Upper lobe of left lung (tissue), 6 donors: ENCODE measurements at regions not wholly inside any gene's neighbourhood (a gene's known extent, or its start where the extent isn't known, plus 50 kb on each side); places are given as distances from the start of the nearest gene placed in this dataset.

Experiments used
- ATAC-seq, 2 donors: fragments of 200-7000 bp; cut with Tn5 transposase; one replicate each; pipeline ENCODE4 v1.9.1; 2022; ENCODE audit warnings: mild to moderate bottlenecking in 2 of 2, moderate library complexity in 2 of 2; ENCODE audit not compliant: low FRiP score in 2 of 2
- DNase-seq, 2 donors: peaks; one replicate each; pipeline ENCODE4 v3.0.0-alpha.2; 2019 to 2020
- H3K27ac ChIP-seq, 4 donors: fragments of 200-600 bp; sonication (generic); one replicate each; pipeline ENCODE4 v1.5.1; 2016 to 2019
- H3K27me3 ChIP-seq, 4 donors: fragments of 200-600 bp; sonication (generic); one replicate each; pipeline ENCODE4 v1.5.1; 2017 to 2019
- H3K36me3 ChIP-seq, 4 donors: fragments of 200-600 bp; sonication (generic); one replicate each; pipeline ENCODE4 v1.5.1; 2016 to 2019
- H3K4me1 ChIP-seq, 4 donors: fragments of 200-600 bp; sonication (generic); one replicate each; pipeline ENCODE4 v1.5.1; 2018 to 2019
- H3K4me3 ChIP-seq, 4 donors: fragments of 200-600 bp; sonication (generic); one replicate each; pipeline ENCODE4 v1.5.1; 2017 to 2019; ENCODE audit warnings: mild to moderate bottlenecking in 2 of 4, moderate library complexity in 1 of 4
- H3K9me3 ChIP-seq, 4 donors: fragments of 200-600 bp; sonication (generic); one replicate each; pipeline ENCODE4 v1.5.1; 2018 to 2019
- CTCF ChIP-seq, 6 experiments: fragments of 450-650 bp in 4 of 6; fragments of 200-600 bp in 2 of 6; sonication (generic) in 2 of 6; IDR thresholded peaks; one replicate each; pipeline ENCODE4 v1.5.1; 2016 to 2019; ENCODE audit warnings: antibody characterized with exemption in 6 of 6
- EP300 ChIP-seq, 4 donors: sonication (generic); formaldehyde crosslinking; IDR thresholded peaks; one replicate each; pipeline ENCODE4 v1.5.1; 2017; ENCODE audit warnings: antibody characterized with exemption in 4 of 4, control low read depth in 2 of 4
- POLR2A ChIP-seq, 4 donors: fragments of 450-650 bp; IDR thresholded peaks; one replicate each; pipeline ENCODE4 v1.5.1; 2016 to 2017; ENCODE audit warnings: antibody characterized with exemption in 4 of 4, mild to moderate bottlenecking in 2 of 4
- POLR2AphosphoS5 ChIP-seq, 2 donors: sonication (generic); formaldehyde crosslinking; IDR thresholded peaks; one replicate each; pipeline ENCODE4 v1.5.1; 2017; ENCODE audit warnings: antibody characterized with exemption in 2 of 2
- WGBS, 2 donors: methylation state at CpG; one replicate each; pipeline ENCODE4 v1.1.5; 2017 to 2018; 5-methylcytosine and 5-hydroxymethylcytosine counted together
- donor health status: DM: no; HTN: no; CAD: no; lungs with moderate emphysema.
- donor health status: DM: no; HTN: yes; CAD: no; lungs with severe emphysema.

GRCh38 chr12:124194893-124195566 lies 99.9 kb upstream of the RFLNA start:
- Histone ChIP-seq H3K36me3 (no peaks in the 10 kb centered on the region), H3K9me3 (peaks cover 0 to 6% (median 0%) of the 10 kb centered on the region in 4 donors), H3K27ac (no peak overlapping the region), H3K27me3 (no peaks in the 10 kb centered on the region), H3K4me1 (no peaks in the 10 kb centered on the region), H3K4me3 (no peak overlapping the region)
- DNase-seq (no peak), ATAC-seq (no peak)
- TF ChIP-seq CTCF (IDR thresholded peaks at IDR 0.05) (no peak), EP300 (IDR thresholded peaks at IDR 0.05) (no peak), POLR2A (IDR thresholded peaks at IDR 0.05) (no peak), POLR2AphosphoS5 (IDR thresholded peaks at IDR 0.05) (no peak)
- 81% methylated on average over 18 of the region's 18 CpGs for WGBS, 2 donors

- ATAC-seq: no peak
- Histone ChIP-seq H3K9me3 (peaks cover 0 to 6% (median 0%) of the 10 kb centered on the region in 4 donors), H3K36me3 (no peaks in the 10 kb centered on the region), H3K27me3 (no peaks in the 10 kb centered on the region), H3K4me3 (no peak overlapping the region), H3K27ac (no peak overlapping the region), H3K4me1 (no peaks in the 10 kb centered on the region)
- WGBS, 2 donors: 52 to 67% methylated on average over 6 of the region's 6 CpGs
- TF ChIP-seq CTCF (IDR thresholded peaks at IDR 0.05) (no peak), EP300 (IDR thresholded peaks at IDR 0.05) (no peak), POLR2A (IDR thresholded peaks at IDR 0.05) (no peak), POLR2AphosphoS5 (IDR thresholded peaks at IDR 0.05) (no peak)
- DNase-seq: no peak
These were observed 99.3 kb upstream of the RFLNA start for GRCh38 chr12:124195567-124195942.

- TF ChIP-seq POLR2AphosphoS5 (IDR thresholded peaks at IDR 0.05): no peak
- TF ChIP-seq EP300 (IDR thresholded peaks at IDR 0.05): no peak
- no peak for TF ChIP-seq CTCF (IDR thresholded peaks at IDR 0.05)
- TF ChIP-seq POLR2A (IDR thresholded peaks at IDR 0.05): no peak
- DNase-seq: no peak
These were observed 98.7 kb upstream of the RFLNA start for GRCh38 chr12:124196236-124196635.

GRCh38 chr12:124201248-124201647 lies 93.6 kb upstream of the RFLNA start:
- ATAC-seq: no peak
- H3K4me3 ChIP-seq: no peak overlapping the region
- H3K4me1 ChIP-seq: no peaks in the 10 kb centered on the region
- no peaks in the 10 kb centered on the region for H3K36me3 ChIP-seq
- no peak for DNase-seq
- H3K27ac ChIP-seq: no peak overlapping the region
- TF ChIP-seq CTCF (IDR thresholded peaks at IDR 0.05) (no peak), EP300 (IDR thresholded peaks at IDR 0.05) (no peak), POLR2AphosphoS5 (IDR thresholded peaks at IDR 0.05) (no peak), POLR2A (IDR thresholded peaks at IDR 0.05) (no peak)
- no peaks in the 10 kb centered on the region for H3K27me3 ChIP-seq
- peaks cover 0 to 8% (median 8%) of the 10 kb centered on the region in 4 donors for H3K9me3 ChIP-seq
- WGBS, 2 donors: 100% methylated on average over 1 of the region's 1 CpG

More at GRCh38 chr12:124196236-124196635, 98.7 kb upstream of the RFLNA start:
- Histone ChIP-seq H3K9me3 (peaks cover 0 to 7% (median 0%) of the 10 kb centered on the region in 4 donors), H3K4me3 (no peak overlapping the region), H3K36me3 (no peaks in the 10 kb centered on the region), H3K27me3 (no peaks in the 10 kb centered on the region), H3K27ac (no peak overlapping the region), H3K4me1 (no peaks in the 10 kb centered on the region)
- no peak for ATAC-seq
- 90 to 100% methylated on average over 3 to 7 of the region's 7 CpGs for WGBS, 2 donors

GRCh38 chr12:124203176-124203575 lies 91.7 kb upstream of the RFLNA start:
- Histone ChIP-seq H3K27me3 (no peaks in the 10 kb centered on the region), H3K27ac (no peak overlapping the region), H3K4me3 (no peak overlapping the region), H3K36me3 (no peaks in the 10 kb centered on the region), H3K9me3 (peaks cover 0 to 8% (median 5%) of the 10 kb centered on the region in 4 donors), H3K4me1 (no peaks in the 10 kb centered on the region)
- ATAC-seq: no peak
- 75 to 84% methylated on average over 5 of the region's 5 CpGs for WGBS, 2 donors
- TF ChIP-seq CTCF (IDR thresholded peaks at IDR 0.05): no peak
- TF ChIP-seq EP300 (IDR thresholded peaks at IDR 0.05): no peak
- TF ChIP-seq POLR2AphosphoS5 (IDR thresholded peaks at IDR 0.05): no peak
- no peak for TF ChIP-seq POLR2A (IDR thresholded peaks at IDR 0.05)
- DNase-seq: no peak
